HepG2 (cell line): ENCODE measurements at regions not wholly inside any gene's neighbourhood (a gene's known extent, or its start where the extent isn't known, plus 50 kb on each side); places are given as distances from the start of the nearest gene placed in this dataset.

Source experiments
- MYC ChIP-seq: sonication (generic); formaldehyde crosslinking; IDR thresholded peaks from 2 replicates; pipeline ENCODE4 v1.9.0; 2021; ENCODE audit warnings: missing genetic modification reagents, borderline replicate concordance
- MYNN ChIP-seq: sonication (generic); formaldehyde crosslinking; IDR thresholded peaks from 2 replicates; pipeline ENCODE4 v1.4.0; 2020; ENCODE audit warnings: mild to moderate bottlenecking, low read depth, missing genetic modification reagents
- PRMT3 ChIP-seq: sonication (generic); formaldehyde crosslinking; IDR thresholded peaks from 2 replicates; pipeline ENCODE4 v1.8.1; 2022; ENCODE audit warnings: low read depth, mild to moderate bottlenecking, moderate library complexity, missing genetic modification reagents, borderline replicate concordance
- RFX5 ChIP-seq: IDR thresholded peaks from 2 replicates; pipeline ENCODE4 v1.6.1; 2011; ENCODE audit warnings: low read depth, low read length, improper control_type of control experiment
- SRSF4 ChIP-seq: fragments of 200-400 bp; formaldehyde crosslinking; IDR thresholded peaks from one replicate; pipeline ENCODE4 v1.6.1; 2018; ENCODE audit warnings: mild to moderate bottlenecking, low read depth, low read length, moderate library complexity; ENCODE audit not compliant: poor library complexity, severe bottlenecking
- THYN1 ChIP-seq: sonication (generic); formaldehyde crosslinking; IDR thresholded peaks from 2 replicates; pipeline ENCODE4 v1.8.1; 2023; ENCODE audit warnings: low read depth, mild to moderate bottlenecking, moderate library complexity, missing genetic modification reagents, borderline replicate concordance
- ZNF101 ChIP-seq: sonication (generic); formaldehyde crosslinking; IDR thresholded peaks from 2 replicates; pipeline ENCODE4 v1.4.0; 2020; ENCODE audit warnings: mild to moderate bottlenecking, low read depth, missing genetic modification reagents, borderline replicate concordance
- ZNF282 ChIP-seq: fragments of 450-650 bp; IDR thresholded peaks from 2 replicates; pipeline ENCODE4 v1.6.1; 2018; ENCODE audit not compliant: partially characterized antibody
- ZNF777 ChIP-seq: sonication (generic); formaldehyde crosslinking; IDR thresholded peaks from 2 replicates; pipeline ENCODE4 v1.4.0; 2020; ENCODE audit warnings: missing genetic modification reagents
- ZNF850 ChIP-seq: sonication (generic); formaldehyde crosslinking; conservative IDR thresholded peaks from 2 replicates; pipeline ENCODE4 v1.9.0; 2021; ENCODE audit warnings: mild to moderate bottlenecking, missing genetic modification reagents
- TF ChIP-seq, protein P1 (sequence below): sonication (generic); formaldehyde crosslinking; IDR thresholded peaks from 2 replicates; pipeline ENCODE4 v1.5.0; 2020; ENCODE audit warnings: mild to moderate bottlenecking, missing genetic modification reagents, moderate library complexity
- TF ChIP-seq, protein P2 (sequence below): sonication (generic); formaldehyde crosslinking; IDR thresholded peaks from 2 replicates; pipeline ENCODE4 v1.4.0; 2020; ENCODE audit warnings: mild to moderate bottlenecking, missing genetic modification reagents
- TF ChIP-seq, protein P3 (sequence below): sonication (generic); formaldehyde crosslinking; IDR thresholded peaks from 2 replicates; pipeline ENCODE4 v1.4.0; 2020; ENCODE audit warnings: missing genetic modification reagents
- TF ChIP-seq, protein P4 (sequence below): sonication (generic); formaldehyde crosslinking; IDR thresholded peaks from 2 replicates; pipeline ENCODE4 v1.4.0; 2020; ENCODE audit warnings: missing genetic modification reagents
- TF ChIP-seq, protein P5 (sequence below): sonication (generic); formaldehyde crosslinking; IDR thresholded peaks from 2 replicates; pipeline ENCODE4 v1.4.0; 2020; ENCODE audit warnings: missing genetic modification reagents, mild to moderate bottlenecking, borderline replicate concordance
- TF ChIP-seq, protein P6 (sequence below): sonication (generic); formaldehyde crosslinking; IDR thresholded peaks from 2 replicates; pipeline ENCODE4 v1.8.0; 2023; ENCODE audit warnings: mild to moderate bottlenecking, missing genetic modification reagents

DNA sequence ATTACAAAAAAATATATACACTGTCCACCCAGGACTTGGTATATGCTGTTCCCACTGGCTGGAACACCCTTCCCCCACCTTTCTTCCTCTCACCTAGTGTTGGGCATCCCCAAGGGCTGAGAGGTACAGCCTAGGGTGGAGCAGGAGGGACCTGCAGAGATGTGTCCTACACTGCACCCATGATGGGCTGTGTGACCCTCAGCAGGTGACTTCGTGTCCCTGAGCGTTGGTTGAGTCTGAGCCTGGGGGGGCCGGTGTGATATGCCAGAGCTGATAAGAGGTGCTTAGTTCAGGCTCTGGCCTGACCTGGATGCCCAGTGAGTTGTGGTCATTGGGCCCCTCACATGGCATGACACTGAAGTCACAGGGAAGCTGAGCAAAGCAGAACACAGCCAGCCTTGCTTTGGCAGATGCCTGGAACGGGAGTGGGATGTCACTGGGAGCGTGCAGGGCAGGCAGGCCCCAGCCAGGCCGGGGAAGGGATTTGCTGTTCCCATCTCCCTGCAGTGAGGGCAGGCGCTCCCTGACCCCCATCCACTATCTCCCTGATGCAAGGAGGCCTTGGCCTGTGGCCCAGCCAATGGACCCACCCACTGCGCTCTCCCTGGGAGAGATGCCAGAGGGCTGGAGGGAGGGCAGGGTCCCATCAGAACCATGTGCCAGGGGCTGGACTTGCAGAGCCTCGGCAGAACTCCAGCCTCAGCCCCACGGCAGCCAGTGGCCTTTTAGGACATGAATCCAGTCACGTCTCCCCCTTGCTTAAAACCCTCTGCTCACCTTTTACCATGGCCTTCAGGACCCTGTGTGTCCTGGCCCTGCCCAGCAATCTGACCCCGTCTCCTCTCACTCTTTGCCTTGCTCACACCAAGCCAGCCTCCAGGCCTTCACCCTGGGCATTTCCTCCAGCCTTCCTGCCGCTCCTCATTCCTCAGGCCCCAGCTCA lies 138.9 kb downstream of the MN1 start (continued):
- TF ChIP-seq, protein P1, sequence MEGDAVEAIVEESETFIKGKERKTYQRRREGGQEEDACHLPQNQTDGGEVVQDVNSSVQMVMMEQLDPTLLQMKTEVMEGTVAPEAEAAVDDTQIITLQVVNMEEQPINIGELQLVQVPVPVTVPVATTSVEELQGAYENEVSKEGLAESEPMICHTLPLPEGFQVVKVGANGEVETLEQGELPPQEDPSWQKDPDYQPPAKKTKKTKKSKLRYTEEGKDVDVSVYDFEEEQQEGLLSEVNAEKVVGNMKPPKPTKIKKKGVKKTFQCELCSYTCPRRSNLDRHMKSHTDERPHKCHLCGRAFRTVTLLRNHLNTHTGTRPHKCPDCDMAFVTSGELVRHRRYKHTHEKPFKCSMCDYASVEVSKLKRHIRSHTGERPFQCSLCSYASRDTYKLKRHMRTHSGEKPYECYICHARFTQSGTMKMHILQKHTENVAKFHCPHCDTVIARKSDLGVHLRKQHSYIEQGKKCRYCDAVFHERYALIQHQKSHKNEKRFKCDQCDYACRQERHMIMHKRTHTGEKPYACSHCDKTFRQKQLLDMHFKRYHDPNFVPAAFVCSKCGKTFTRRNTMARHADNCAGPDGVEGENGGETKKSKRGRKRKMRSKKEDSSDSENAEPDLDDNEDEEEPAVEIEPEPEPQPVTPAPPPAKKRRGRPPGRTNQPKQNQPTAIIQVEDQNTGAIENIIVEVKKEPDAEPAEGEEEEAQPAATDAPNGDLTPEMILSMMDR (CRISPR knock-in tag): no peak
- TF ChIP-seq, protein P2, sequence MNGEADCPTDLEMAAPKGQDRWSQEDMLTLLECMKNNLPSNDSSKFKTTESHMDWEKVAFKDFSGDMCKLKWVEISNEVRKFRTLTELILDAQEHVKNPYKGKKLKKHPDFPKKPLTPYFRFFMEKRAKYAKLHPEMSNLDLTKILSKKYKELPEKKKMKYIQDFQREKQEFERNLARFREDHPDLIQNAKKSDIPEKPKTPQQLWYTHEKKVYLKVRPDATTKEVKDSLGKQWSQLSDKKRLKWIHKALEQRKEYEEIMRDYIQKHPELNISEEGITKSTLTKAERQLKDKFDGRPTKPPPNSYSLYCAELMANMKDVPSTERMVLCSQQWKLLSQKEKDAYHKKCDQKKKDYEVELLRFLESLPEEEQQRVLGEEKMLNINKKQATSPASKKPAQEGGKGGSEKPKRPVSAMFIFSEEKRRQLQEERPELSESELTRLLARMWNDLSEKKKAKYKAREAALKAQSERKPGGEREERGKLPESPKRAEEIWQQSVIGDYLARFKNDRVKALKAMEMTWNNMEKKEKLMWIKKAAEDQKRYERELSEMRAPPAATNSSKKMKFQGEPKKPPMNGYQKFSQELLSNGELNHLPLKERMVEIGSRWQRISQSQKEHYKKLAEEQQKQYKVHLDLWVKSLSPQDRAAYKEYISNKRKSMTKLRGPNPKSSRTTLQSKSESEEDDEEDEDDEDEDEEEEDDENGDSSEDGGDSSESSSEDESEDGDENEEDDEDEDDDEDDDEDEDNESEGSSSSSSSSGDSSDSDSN (CRISPR knock-in tag): peak; percentile 48; the same call in 1 of the 2 replicates
- TF ChIP-seq PRMT3 (CRISPR knock-in tag): no peak
- no peak for TF ChIP-seq SRSF4
- TF ChIP-seq ZNF777: no peak
- no peak for TF ChIP-seq RFX5
- TF ChIP-seq ZNF282: no peak
- TF ChIP-seq ZNF850 (CRISPR knock-in tag): no peak
- TF ChIP-seq THYN1 (CRISPR knock-in tag): no peak
- TF ChIP-seq, protein P3, sequence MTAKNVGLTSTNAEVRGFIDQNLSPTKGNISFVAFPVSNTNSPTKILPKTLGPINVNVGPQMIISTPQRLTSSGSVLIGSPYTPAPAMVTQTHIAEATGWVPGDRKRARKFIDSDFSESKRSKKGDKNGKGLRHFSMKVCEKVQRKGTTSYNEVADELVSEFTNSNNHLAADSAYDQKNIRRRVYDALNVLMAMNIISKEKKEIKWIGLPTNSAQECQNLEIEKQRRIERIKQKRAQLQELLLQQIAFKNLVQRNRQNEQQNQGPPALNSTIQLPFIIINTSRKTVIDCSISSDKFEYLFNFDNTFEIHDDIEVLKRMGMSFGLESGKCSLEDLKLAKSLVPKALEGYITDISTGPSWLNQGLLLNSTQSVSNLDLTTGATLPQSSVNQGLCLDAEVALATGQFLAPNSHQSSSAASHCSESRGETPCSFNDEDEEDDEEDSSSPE (CRISPR knock-in tag): no peak
- no peak for TF ChIP-seq ZNF101 (CRISPR knock-in tag)
- TF ChIP-seq, protein P4, sequence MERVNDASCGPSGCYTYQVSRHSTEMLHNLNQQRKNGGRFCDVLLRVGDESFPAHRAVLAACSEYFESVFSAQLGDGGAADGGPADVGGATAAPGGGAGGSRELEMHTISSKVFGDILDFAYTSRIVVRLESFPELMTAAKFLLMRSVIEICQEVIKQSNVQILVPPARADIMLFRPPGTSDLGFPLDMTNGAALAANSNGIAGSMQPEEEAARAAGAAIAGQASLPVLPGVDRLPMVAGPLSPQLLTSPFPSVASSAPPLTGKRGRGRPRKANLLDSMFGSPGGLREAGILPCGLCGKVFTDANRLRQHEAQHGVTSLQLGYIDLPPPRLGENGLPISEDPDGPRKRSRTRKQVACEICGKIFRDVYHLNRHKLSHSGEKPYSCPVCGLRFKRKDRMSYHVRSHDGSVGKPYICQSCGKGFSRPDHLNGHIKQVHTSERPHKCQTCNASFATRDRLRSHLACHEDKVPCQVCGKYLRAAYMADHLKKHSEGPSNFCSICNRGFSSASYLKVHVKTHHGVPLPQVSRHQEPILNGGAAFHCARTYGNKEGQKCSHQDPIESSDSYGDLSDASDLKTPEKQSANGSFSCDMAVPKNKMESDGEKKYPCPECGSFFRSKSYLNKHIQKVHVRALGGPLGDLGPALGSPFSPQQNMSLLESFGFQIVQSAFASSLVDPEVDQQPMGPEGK: peak; percentile 44; the same call in 1 of the 2 replicates
- TF ChIP-seq, protein P5, sequence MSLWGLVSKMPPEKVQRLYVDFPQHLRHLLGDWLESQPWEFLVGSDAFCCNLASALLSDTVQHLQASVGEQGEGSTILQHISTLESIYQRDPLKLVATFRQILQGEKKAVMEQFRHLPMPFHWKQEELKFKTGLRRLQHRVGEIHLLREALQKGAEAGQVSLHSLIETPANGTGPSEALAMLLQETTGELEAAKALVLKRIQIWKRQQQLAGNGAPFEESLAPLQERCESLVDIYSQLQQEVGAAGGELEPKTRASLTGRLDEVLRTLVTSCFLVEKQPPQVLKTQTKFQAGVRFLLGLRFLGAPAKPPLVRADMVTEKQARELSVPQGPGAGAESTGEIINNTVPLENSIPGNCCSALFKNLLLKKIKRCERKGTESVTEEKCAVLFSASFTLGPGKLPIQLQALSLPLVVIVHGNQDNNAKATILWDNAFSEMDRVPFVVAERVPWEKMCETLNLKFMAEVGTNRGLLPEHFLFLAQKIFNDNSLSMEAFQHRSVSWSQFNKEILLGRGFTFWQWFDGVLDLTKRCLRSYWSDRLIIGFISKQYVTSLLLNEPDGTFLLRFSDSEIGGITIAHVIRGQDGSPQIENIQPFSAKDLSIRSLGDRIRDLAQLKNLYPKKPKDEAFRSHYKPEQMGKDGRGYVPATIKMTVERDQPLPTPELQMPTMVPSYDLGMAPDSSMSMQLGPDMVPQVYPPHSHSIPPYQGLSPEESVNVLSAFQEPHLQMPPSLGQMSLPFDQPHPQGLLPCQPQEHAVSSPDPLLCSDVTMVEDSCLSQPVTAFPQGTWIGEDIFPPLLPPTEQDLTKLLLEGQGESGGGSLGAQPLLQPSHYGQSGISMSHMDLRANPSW (CRISPR knock-in tag): no peak
- TF ChIP-seq, protein P6, sequence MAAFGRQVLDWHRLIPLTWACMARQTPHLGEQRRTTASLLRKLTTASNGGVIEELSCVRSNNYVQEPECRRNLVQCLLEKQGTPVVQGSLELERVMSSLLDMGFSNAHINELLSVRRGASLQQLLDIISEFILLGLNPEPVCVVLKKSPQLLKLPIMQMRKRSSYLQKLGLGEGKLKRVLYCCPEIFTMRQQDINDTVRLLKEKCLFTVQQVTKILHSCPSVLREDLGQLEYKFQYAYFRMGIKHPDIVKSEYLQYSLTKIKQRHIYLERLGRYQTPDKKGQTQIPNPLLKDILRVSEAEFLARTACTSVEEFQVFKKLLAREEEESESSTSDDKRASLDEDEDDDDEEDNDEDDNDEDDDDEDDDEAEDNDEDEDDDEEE (CRISPR knock-in tag): no peak
- peak; percentile 34; the same call in 1 of the 2 replicates for TF ChIP-seq MYC (CRISPR knock-in tag)
- TF ChIP-seq MYNN (CRISPR knock-in tag): no peak
